RKO (cell line): ENCODE measurements at regions not wholly inside any gene's neighbourhood (a gene's known extent, or its start where the extent isn't known, plus 50 kb on each side); places are given as distances from the start of the nearest gene placed in this dataset.

Source experiments
- DNase-seq: peaks from one replicate; pipeline ENCODE4 v3.0.0-alpha.2; 2016; ENCODE audit warnings: low spot score

DNA sequence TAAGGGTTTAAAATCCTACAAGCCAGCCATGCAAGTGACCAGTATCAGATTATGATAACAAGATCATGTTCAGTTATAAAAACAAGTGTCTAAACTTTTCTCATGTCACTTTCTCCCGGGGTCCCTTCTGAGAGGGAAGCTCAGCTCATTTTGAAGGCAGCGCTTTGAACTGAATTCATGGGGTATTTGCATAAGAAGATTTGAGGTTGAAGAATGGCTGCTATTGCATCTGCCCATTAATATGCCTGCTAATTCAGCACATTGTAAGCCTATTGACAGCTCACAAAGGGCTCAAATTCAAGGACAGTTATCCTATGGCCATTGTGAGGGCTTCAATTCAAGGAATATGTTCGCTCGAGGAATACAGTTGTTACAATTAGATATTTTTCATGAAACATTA is 290.2 kb upstream of the IRX3 start:
- DNase-seq = no peak

GRCh38 chr16:54568906-54569807 is 282.6 kb upstream of the IRX3 start:
- DNase-seq = no peak

DNA sequence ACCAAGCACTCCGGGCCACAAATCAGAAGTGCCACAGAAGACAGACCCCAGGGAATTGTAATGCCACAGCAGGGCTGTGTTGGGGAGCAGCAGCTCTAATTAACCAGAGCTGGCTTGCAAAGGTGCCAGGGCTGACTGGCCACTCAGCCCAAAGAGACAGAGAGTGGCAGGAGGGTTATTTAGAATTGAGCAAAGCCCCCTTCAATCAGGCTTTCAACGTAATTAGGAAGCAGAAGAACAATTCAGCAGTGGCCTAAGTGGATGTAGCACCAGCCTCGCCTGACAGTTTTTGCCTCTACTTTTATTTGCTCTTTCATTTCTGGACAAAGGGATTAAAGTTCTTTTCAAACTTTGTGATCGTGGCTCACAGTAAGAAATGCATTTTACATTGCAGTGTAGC is 278.3 kb upstream of the IRX3 start:
- no peak for DNase-seq

DNA sequence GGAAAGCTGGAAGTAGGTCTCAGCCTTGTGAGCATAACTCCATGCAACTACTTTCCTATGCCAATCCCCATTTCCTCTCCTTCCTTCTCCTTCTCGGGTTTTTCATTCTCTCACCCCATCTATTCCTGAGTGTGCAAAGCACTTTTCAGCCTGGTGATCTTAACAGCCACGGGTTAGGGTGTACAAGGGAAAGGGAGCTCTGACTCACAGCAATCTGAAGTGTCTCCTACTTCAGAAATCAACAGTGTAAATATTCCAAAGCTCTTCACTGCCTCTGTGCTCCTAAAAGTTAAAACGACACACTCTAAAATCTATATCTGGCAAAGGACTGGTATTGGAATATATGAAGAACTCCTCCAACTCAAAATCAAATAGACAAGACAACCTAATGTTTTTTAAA is 268.0 kb upstream of the IRX3 start:
- no peak for DNase-seq

GRCh38 chr16:54548281-54548680 is 261.7 kb upstream of the IRX3 start:
- no peak for DNase-seq

GRCh38 chr16:54547052-54547451 is 260.5 kb upstream of the IRX3 start:
- no peak for DNase-seq

DNA sequence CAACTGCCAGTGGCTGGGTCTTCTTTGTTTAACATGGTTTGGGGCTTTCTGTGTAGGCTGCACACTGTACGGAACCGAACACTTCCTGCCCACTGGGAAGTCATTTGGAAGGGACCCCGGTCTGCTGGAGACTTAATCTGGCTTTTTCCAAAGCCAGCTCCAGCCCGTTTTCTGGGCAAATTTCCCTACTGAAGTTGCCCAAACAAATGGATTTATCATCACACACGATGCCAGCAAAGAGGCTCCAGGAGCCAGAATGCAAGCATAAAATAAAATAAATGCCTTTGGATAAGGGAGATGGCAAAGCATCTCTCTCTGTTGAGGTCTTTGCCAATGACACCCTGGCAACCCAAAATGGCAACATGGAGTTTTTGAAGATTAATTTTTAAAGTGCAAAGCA is 259.9 kb upstream of the IRX3 start:
- no peak for DNase-seq

DNA sequence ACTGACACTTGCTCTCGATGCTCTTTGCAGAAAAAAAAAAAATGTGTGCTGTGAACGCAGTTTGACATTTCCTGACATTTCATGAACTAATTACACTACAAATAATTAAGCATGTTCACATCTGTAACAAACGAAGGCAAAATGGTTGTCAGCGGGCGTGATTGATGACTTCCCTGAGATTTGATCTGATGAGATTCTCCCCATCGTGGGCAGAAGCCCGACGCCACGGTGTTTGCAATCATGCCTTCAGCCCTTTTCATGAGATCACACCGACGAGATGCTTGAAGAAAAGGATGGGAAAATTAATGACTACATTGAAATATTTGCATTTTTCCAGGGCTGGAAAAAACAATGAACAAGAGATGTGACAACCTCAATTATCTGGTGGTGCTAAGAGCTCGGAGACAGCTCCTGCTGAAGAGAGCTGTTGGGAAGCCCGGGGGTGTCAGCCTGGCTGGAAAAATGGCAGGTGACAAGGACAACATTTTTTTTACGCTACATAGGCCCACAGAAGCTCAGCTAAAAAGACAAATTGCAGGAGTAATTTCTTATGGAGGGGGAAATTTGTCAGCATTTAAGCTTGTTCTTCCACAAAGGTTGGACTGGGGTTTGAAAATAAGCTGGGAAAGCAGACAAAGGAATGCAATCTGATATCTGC is 259.4 kb upstream of the IRX3 start:
- DNase-seq = no peak

DNA sequence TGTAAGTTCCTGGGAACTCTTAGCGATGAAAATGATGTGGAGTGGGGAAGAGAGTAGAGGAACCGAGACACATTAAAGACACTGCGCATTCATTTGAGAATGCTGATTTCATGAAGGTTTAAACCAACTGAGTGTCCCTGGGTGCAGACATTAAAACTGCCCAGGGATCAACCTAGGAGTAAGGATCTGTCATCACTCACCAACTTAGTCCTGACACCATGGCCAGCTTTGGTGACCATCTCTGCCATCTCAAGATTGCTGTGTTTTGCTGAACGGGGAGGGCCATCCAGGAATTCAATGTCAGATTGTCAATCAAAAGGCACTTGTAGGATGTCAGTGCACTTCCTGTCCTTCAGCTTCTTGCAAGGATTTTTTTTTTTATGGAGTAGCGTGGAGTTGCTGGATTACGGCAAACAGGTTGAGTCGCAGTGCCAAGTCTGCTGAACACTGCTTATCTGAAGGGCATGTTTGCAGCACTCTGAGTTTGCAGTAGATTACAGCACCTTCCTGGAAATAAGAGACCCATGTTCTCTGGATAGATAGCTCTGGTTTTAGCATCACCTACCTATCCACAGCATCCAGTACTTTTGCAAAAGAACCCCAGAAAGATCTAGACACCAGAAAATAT is 258.1 kb upstream of the IRX3 start:
- DNase-seq = no peak

- no peak for DNase-seq
Measured at GRCh38 chr16:54542805-54543505, 256.4 kb upstream of the IRX3 start.

- no peak for DNase-seq
Measured at GRCh38 chr16:54540525-54541180, 254.1 kb upstream of the IRX3 start.

DNA sequence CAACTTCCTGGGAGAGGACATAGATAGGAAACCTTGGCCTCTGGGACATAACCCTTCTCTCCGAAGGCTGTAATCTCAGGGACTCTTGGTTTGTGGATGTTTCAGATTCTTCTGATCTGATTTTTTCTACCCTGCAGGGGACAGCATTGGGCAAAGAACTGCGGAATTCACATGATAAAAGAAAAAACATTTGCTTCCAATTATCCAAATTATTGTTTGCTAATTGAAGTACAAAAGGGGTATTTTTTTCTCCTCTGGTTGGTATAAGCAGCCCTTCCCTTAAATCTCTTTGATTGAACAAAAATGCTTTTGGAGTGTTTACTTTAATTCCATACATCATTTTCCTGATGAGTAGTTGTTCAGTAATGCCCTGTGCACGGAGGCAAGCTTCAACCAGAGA is 251.7 kb upstream of the IRX3 start:
- no peak for DNase-seq

DNA sequence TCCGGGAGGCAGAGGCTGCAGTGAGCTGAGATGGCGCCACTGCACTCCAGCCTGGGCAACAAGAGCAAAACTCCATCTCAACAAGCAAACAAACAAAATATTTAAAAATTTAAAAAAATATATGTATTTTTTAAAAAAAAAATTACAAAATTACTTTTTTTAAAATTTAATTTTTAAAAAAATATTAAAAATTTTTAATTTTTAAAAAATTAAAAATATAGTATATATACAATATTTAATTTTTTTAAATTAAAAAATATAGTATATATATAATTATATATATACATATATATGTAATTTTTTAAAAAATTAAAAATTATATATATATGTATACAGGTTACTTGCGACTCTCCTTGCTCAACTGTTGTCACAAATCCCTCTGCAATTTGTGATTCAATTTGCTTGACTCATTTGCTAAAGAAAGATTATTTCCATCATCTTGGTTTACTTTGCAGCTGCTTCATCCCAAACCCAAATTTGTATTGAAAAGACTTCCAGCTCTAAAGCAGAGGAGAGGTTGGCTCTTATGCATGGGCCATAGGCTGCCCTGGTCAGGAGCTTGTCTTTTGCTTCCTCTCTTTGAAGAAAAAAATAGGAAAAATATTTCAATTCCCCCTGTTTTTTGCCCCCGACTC is 247.4 kb upstream of the IRX3 start:
- no peak for DNase-seq

- DNase-seq = peak; percentile 5
Measured at GRCh38 chr16:54526916-54527315, 240.3 kb upstream of the IRX3 start.

- DNase-seq = no peak
Measured at GRCh38 chr16:54526087-54526486, 239.5 kb upstream of the IRX3 start.

DNA sequence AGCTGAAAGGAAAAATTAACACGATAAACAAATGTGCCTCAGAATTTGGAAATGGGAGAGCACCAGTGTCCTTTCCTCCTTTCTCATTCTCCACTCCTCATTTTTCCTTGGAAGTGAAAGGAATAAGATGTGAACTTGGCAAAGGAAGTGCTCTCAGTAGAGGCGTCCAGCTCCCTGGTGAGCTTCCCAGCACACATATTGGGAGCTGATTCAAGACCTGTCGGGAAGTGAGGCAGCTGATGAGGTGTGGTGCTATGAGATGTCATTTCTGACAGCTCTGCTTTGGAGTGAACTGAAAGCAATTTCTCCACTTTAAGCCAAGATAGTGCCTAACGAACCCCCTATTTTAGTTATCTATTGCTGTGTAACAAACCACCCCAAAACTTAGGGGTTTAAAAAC is 238.5 kb upstream of the IRX3 start:
- DNase-seq = no peak

GRCh38 chr16:54522584-54522983 is 236.0 kb upstream of the IRX3 start:
- DNase-seq = no peak

DNA sequence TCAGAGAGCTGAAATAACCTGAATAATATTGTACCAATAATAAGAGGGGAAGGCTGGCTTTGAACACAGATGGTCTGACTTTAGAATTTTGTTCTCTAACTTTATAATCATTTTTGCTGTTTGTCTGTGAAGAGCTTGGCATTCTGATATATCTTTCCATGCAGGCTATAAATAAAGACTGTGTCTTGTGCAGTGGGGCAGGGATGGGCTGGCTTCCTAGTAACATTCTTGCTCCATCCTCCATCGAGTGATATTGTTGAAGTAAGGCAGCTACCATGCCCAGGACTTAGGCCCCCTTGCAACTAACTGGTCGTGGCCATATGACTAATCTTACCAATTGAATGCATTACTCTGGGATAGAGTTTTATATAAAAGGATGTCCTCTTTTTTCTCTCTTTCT is 234.7 kb upstream of the IRX3 start:
- DNase-seq = no peak

DNA sequence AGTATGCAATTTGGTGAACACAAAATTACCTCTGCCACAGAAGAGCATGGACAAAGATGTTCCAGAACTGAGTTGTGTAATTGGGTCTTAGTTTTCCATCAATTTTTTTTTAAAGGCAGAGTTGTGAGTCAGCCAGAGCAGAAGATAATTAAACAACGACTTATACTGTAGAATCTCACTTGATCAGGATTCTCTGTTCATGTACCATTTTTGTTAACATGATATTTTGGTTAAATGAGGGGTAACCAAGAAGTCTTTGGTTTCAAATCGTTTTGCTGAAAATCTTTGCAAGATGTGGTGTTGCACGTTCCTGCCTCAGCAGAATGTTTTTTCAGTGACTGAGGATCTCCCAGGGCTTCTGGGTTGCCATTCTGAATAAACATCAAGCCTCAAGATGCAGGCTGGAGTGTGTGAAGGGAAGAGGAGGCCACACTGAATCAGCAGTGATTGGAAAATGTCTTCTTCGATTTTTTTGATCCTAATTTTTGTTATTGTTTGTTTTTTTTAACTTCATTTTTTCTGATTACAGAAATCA is 232.6 kb upstream of the IRX3 start:
- no peak for DNase-seq

- DNase-seq = no peak
Measured at GRCh38 chr16:54517181-54517580, 230.6 kb upstream of the IRX3 start.

DNA sequence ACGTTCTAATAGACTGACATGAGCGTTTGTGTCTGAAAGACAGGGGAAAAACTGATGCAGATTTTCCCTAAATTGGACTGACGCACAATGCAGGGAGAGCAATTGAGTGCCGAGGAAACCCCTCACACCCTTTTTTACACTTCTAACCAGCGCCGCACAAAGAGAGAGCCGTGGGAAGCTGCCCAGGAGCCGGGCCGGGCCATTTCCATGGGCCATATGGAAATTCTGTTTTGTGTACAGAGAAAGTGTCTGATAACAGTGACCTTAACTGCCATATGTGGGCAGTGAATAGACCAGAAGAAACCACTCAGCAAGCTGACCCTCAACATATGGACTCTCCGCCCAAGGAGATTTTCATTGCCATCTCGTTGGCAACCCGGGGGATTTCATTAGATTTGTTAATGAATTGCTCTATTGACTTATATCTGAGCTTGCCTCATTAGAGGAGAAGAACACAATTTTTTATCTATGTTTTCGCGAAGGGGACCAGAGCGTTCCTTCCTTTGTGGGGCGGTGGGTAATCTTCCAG is 225.9 kb upstream of the IRX3 start:
- DNase-seq = no peak
